WERI-Rb-1 (cell line): ENCODE measurements at regions not wholly inside any gene's neighbourhood (a gene's known extent, or its start where the extent isn't known, plus 50 kb on each side); places are given as distances from the start of the nearest gene placed in this dataset.

ENCODE experiments used
- DNase-seq: peaks from one replicate; pipeline ENCODE4 v3.0.0-alpha.2; 2020
- H3K27ac ChIP-seq: fragments of 250-450 bp; sonication (Bioruptor Pico); 2 replicates; pipeline ENCODE4 v1.5.1; 2020; ENCODE audit warnings: mild to moderate bottlenecking, moderate library complexity
- H3K27me3 ChIP-seq: fragments of 250-450 bp; sonication (Bioruptor Pico); 2 replicates; pipeline ENCODE4 v1.5.1; 2021; ENCODE audit warnings: mild to moderate bottlenecking, low read depth, moderate library complexity; ENCODE audit not compliant: insufficient read depth, severe bottlenecking
- H3K36me3 ChIP-seq: fragments of 250-450 bp; sonication (Bioruptor Pico); 2 replicates; pipeline ENCODE4 v1.5.1; 2020; ENCODE audit warnings: mild to moderate bottlenecking, moderate library complexity
- H3K4me3 ChIP-seq: 2 replicates; pipeline ENCODE4 v1.5.1; 2011; ENCODE audit warnings: low read depth, mild to moderate bottlenecking, control low read depth, low read length
- H3K9me3 ChIP-seq: fragments of 250-450 bp; sonication (Bioruptor Pico); 2 replicates; pipeline ENCODE4 v1.5.1; 2021; ENCODE audit warnings: mild to moderate bottlenecking, moderate library complexity; ENCODE audit not compliant: severe bottlenecking
- CTCF ChIP-seq: IDR thresholded peaks from 2 replicates; pipeline ENCODE4 v1.5.1; 2011; ENCODE audit warnings: low read depth, mild to moderate bottlenecking, control low read depth, inconsistent platforms, low read length

DNA sequence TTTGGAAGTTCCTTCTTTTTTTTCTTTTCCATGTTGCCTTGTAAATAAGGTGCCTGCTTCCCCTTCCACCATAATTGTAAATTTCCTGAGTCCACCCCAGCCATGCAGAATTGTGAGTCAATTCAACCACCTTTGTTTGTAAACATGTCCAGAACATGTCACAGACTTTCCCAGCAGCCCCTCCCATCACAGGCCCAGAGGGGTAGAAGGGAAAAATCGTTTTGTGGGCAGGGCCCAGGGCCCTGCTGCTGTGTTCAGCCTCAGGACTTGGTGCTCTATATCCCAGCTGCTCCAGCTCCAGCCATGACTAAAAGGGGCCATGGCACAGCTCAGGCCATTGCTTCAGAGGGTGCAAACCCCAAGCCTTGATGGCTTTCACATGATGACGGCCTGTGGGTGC, 384.6 kb upstream of the NCAM2 start:
- TF ChIP-seq CTCF, result no peak
- DNase-seq, result no peak
- Histone ChIP-seq H3K36me3 (no peaks in the 10 kb centered on the region), H3K4me3 (no peak overlapping the region), H3K27me3 (peaks cover 14% of the 10 kb centered on the region), H3K9me3 (peaks cover 5% of the 10 kb centered on the region), H3K27ac (no peak overlapping the region)

DNA sequence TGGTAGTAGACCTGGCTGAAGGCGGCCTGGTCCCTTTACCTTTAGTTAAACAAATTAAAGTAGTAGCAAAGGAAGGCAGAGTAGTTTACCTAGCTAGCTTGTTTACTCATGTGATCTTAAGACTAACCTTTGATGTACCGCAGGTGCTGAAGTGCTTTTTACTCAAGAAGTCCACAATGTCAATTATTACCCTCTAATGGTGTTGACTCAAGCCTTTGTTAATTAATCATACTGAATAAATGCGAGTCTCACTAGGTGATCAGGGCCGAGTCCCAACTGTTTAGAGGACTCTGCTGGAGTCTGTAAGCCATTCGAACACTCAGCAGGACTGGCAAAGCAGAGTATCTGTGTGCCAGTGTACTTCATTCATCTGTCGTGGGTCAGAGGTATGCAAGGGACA, 381.1 kb upstream of the NCAM2 start:
- no peaks in the 10 kb centered on the region for H3K36me3 ChIP-seq
- peaks cover 15% of the 10 kb centered on the region for H3K27me3 ChIP-seq
- H3K9me3 ChIP-seq, result peaks cover 5% of the 10 kb centered on the region
- H3K4me3 ChIP-seq, result no peak overlapping the region
- DNase-seq, result no peak
- no peak overlapping the region for H3K27ac ChIP-seq
- no peak for TF ChIP-seq CTCF

GRCh38 chr21:20618878-20619277, 379.3 kb upstream of the NCAM2 start:
- no peak for DNase-seq
- no peak for TF ChIP-seq CTCF
- Histone ChIP-seq H3K27me3 (peaks cover 15% of the 10 kb centered on the region), H3K9me3 (peaks cover 5% of the 10 kb centered on the region), H3K36me3 (no peaks in the 10 kb centered on the region), H3K27ac (no peak overlapping the region), H3K4me3 (no peak overlapping the region)

GRCh38 chr21:20627594-20627993, 370.6 kb upstream of the NCAM2 start:
- H3K27me3 ChIP-seq, result peaks cover 23% of the 10 kb centered on the region
- no peak overlapping the region for H3K27ac ChIP-seq
- no peaks in the 10 kb centered on the region for H3K9me3 ChIP-seq
- H3K4me3 ChIP-seq, result no peak overlapping the region
- H3K36me3 ChIP-seq, result no peaks in the 10 kb centered on the region
- DNase-seq, result no peak
- no peak for TF ChIP-seq CTCF

DNA sequence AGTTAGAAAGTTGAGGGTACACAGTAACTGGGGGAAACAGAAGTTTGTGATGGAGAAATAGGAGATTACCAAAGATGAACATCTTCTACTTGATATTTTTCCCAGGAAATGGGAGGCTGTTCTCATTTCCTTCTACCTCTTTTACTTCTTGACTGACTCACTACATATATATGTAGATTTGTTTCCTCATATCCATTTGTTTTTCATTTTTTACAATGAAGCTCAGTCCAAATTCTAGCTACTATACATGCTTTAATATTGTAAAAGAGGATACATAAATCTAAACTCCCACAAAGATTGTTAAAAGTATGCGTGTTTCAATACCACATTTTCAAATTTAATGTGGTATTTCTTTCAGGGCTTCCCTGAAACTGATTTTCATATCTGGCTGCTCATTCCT, 366.6 kb upstream of the NCAM2 start:
- Histone ChIP-seq H3K27me3 (peaks cover 34% of the 10 kb centered on the region), H3K9me3 (no peaks in the 10 kb centered on the region), H3K4me3 (no peak overlapping the region), H3K36me3 (no peaks in the 10 kb centered on the region), H3K27ac (no peak overlapping the region)
- no peak for TF ChIP-seq CTCF
- DNase-seq, result no peak

GRCh38 chr21:20639026-20639425, 359.2 kb upstream of the NCAM2 start:
- no peak for DNase-seq
- Histone ChIP-seq H3K36me3 (no peaks in the 10 kb centered on the region), H3K27me3 (peaks cover 44% of the 10 kb centered on the region), H3K27ac (no peak overlapping the region), H3K4me3 (no peak overlapping the region), H3K9me3 (no peaks in the 10 kb centered on the region)
- TF ChIP-seq CTCF, result no peak
